Pancreas (tissue), 10 donors: ENCODE measurements at regions not wholly inside any gene's neighbourhood (a gene's known extent, or its start where the extent isn't known, plus 50 kb on each side); places are given as distances from the start of the nearest gene placed in this dataset.

Experiments used
- ATAC-seq, 4 donors: fragments of 200-7000 bp; cut with Tn5 transposase; one replicate each; pipeline versions ENCODE4 v1.8.0 to v1.9.1; 2020; ENCODE audit warnings: mild to moderate bottlenecking in 4 of 4, moderate library complexity in 4 of 4
- DNase-seq, 6 donors: peaks; one replicate each; pipeline ENCODE4 v3.0.0-alpha.2; 2020
- FAIRE-seq: peaks from 2 replicates; lab custom pipeline; 2012; peaks lifted over from hg19 to GRCh38; lab: Jason Lieb, UNC
- H3K27ac ChIP-seq, 4 donors: fragments of 200-600 bp; sonication (generic); 1 replicate in 3 of 4; 2 replicates in 1 of 4; pipeline versions ENCODE4 v1.5.0 to v1.8.0; 2020
- H3K27me3 ChIP-seq, 4 donors: fragments of 200-600 bp; one replicate each; pipeline ENCODE4 v1.8.0; 2021
- H3K36me3 ChIP-seq, 3 donors: fragments of 200-600 bp; sonication (generic) in 1 of 3; one replicate each; pipeline versions ENCODE4 v1.5.0 to v1.8.0; 2020 to 2021
- H3K4me1 ChIP-seq, 3 donors: fragments of 200-600 bp; one replicate each; pipeline ENCODE4 v1.8.0; 2021
- H3K4me3 ChIP-seq, 4 donors: fragments of 200-600 bp; sonication (generic) in 2 of 4; one replicate each; pipeline versions ENCODE4 v1.5.0 to v1.8.0; 2020 to 2021
- H3K9me3 ChIP-seq, 4 donors: fragments of 200-600 bp; one replicate each; pipeline ENCODE4 v1.8.0; 2021
- WGBS, 2 donors: extraction: QIAGEN DNeasy Blood & Tissue Kit; methylation state at CpG; one replicate each; pipeline ENCODE4 v1.1.7; 2013; 5-methylcytosine and 5-hydroxymethylcytosine counted together
- intact Hi-C, 3 donors: fragments of 100-400 bp; cut with DNase I; formaldehyde crosslinking; loops; one replicate each; pipeline versions ENCODE4 v1.11.1 to v1.14.2; 2022
- TF ChIP-seq, protein P1 (sequence below), 4 donors: fragments of 200-600 bp; sonication (generic) in 3 of 4; IDR thresholded peaks; one replicate each; pipeline versions ENCODE4 v1.5.0 to v1.8.0; 2021; ENCODE audit warnings: antibody characterized with exemption in 4 of 4
- donor health status: healthy with polysubstance abuse.
- donor health status: DM: no; HTN: no; CAD: no; lungs with moderate emphysema.
- donor health status: DM: no; HTN: no; CAD: no.
- donor health status: control.
- donor health status: control.
- donor health status: Bipolar disorder and iron deficiency.
- donor health status: DM: yes; HTN: yes; CAD: no.
- donor health status: DM: no; HTN: no; CAD: no.
- donor health status: DM: no; HTN: no; CAD: no.
- donor health status: DM: yes; HTN: yes; CAD: no.

GRCh38 chr2:206379886-206380285 lies 63.4 kb upstream of the ADAM23 start:
- WGBS, 2 donors: 55 to 63% methylated on average over 3 of the region's 3 CpGs
- ATAC-seq (no peak), FAIRE-seq (no peak), DNase-seq (no peak)
- intact Hi-C loops: no loop called here
- H3K27me3 ChIP-seq: no peaks in the 10 kb centered on the region
- H3K36me3 ChIP-seq: no peaks in the 10 kb centered on the region
- TF ChIP-seq, protein P1, sequence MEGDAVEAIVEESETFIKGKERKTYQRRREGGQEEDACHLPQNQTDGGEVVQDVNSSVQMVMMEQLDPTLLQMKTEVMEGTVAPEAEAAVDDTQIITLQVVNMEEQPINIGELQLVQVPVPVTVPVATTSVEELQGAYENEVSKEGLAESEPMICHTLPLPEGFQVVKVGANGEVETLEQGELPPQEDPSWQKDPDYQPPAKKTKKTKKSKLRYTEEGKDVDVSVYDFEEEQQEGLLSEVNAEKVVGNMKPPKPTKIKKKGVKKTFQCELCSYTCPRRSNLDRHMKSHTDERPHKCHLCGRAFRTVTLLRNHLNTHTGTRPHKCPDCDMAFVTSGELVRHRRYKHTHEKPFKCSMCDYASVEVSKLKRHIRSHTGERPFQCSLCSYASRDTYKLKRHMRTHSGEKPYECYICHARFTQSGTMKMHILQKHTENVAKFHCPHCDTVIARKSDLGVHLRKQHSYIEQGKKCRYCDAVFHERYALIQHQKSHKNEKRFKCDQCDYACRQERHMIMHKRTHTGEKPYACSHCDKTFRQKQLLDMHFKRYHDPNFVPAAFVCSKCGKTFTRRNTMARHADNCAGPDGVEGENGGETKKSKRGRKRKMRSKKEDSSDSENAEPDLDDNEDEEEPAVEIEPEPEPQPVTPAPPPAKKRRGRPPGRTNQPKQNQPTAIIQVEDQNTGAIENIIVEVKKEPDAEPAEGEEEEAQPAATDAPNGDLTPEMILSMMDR (IDR thresholded peaks at IDR 0.05): no peak
- no peak overlapping the region for H3K27ac ChIP-seq
- no peaks in the 10 kb centered on the region for H3K4me1 ChIP-seq
- no peaks in the 10 kb centered on the region for H3K9me3 ChIP-seq
- H3K4me3 ChIP-seq: no peak overlapping the region

- FAIRE-seq (no peak), ATAC-seq (no peak), DNase-seq (no peak)
- H3K27ac ChIP-seq: no peak overlapping the region
- 89 to 93% methylated on average over 2 of the region's 2 CpGs for WGBS, 2 donors
- H3K4me1 ChIP-seq: no peaks in the 10 kb centered on the region
- H3K9me3 ChIP-seq: no peaks in the 10 kb centered on the region
- H3K36me3 ChIP-seq: no peaks in the 10 kb centered on the region
- intact Hi-C loops: no loop called here
- H3K4me3 ChIP-seq: no peak overlapping the region
- TF ChIP-seq, protein P1 (IDR thresholded peaks at IDR 0.05): no peak
- H3K27me3 ChIP-seq: no peaks in the 10 kb centered on the region
These were observed 61.5 kb upstream of the ADAM23 start for GRCh38 chr2:206381881-206382280.

GRCh38 chr2:206383669-206384068 lies 59.7 kb upstream of the ADAM23 start:
- FAIRE-seq: no peak

DNA sequence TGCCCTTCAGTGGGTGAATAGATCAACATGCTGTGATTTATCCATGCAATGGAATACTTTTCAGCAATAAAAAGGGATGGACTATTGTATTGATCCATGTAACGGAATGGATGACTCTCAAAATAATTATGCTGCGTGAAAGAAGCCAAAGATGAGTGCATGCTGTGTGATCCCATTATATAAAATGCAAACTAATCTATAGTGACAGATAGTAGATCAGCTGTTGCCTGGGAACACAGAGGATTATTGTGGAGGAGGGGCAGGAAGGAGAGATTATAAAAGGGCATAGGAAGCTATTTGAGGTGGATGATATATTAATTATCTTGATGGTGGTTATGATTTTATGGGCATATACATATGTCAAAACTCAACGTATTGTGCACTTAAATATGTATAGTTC lies 55.5 kb upstream of the ADAM23 start:
- Histone ChIP-seq H3K27ac (no peak overlapping the region), H3K27me3 (no peaks in the 10 kb centered on the region), H3K4me3 (no peak overlapping the region), H3K4me1 (no peaks in the 10 kb centered on the region), H3K9me3 (no peaks in the 10 kb centered on the region), H3K36me3 (no peaks in the 10 kb centered on the region)
- TF ChIP-seq, protein P1 (IDR thresholded peaks at IDR 0.05): no peak
- ATAC-seq (no peak), FAIRE-seq (no peak), DNase-seq (no peak)
- intact Hi-C loops: no loop called here
- 80 to 81% methylated on average over 3 of the region's 3 CpGs for WGBS, 2 donors

More at GRCh38 chr2:206383669-206384068, 59.7 kb upstream of the ADAM23 start:
- H3K9me3 ChIP-seq: no peaks in the 10 kb centered on the region
- H3K4me1 ChIP-seq: no peaks in the 10 kb centered on the region
- H3K4me3 ChIP-seq: no peak overlapping the region
- no peaks in the 10 kb centered on the region for H3K36me3 ChIP-seq
- H3K27me3 ChIP-seq: no peaks in the 10 kb centered on the region
- no peak for ATAC-seq
- WGBS, 2 donors: 57 to 59% methylated on average over 2 of the region's 2 CpGs
- TF ChIP-seq, protein P1 (IDR thresholded peaks at IDR 0.05): no peak
- no peak overlapping the region for H3K27ac ChIP-seq
- intact Hi-C loops: no loop called here
- no peak for DNase-seq

- Histone ChIP-seq H3K4me3 (no peak overlapping the region), H3K27me3 (no peaks in the 10 kb centered on the region), H3K9me3 (no peaks in the 10 kb centered on the region), H3K27ac (no peak overlapping the region), H3K4me1 (no peaks in the 10 kb centered on the region), H3K36me3 (no peaks in the 10 kb centered on the region)
- no peak for ATAC-seq
- TF ChIP-seq, protein P1 (IDR thresholded peaks at IDR 0.05): no peak
- no peak for DNase-seq
- FAIRE-seq: no peak
- intact Hi-C loops: no loop called here
These were observed 54.6 kb upstream of the ADAM23 start for GRCh38 chr2:206388698-206389097.
